H1 (cell line): ENCODE measurements at regions not wholly inside any gene's neighbourhood (a gene's known extent, or its start where the extent isn't known, plus 50 kb on each side); places are given as distances from the start of the nearest gene placed in this dataset.

Experiments used
- CTCF ChIA-PET: fragments of 300-600 bp; sonication (Branson Sonifier 250); formaldehyde crosslinking; loops from one replicate; lab custom pipeline; 2021; ENCODE audit not compliant: partially characterized antibody; lab: Charles Lee
- POLR2A ChIA-PET: fragments of 300-600 bp; sonication (Branson Sonifier 250); formaldehyde crosslinking; loops from one replicate; lab custom pipeline; 2021; ENCODE audit warnings: inconsistent platforms; ENCODE audit not compliant: partially characterized antibody; lab: Charles Lee
- DNase-seq, 2 experiments: peaks; one replicate each; pipeline versions ENCODE4 v3.0.0 to v3.0.0-alpha.2; 2010 to 2022; ENCODE audit warnings: low spot score in 2 of 2, low read depth in 1 of 2, mixed read lengths in 1 of 2
- FAIRE-seq: peaks from 2 replicates; lab custom pipeline; 2011; peaks lifted over from hg19 to GRCh38; lab: Jason Lieb, UNC
- H2AFZ ChIP-seq: 2 replicates; pipeline ENCODE4 v1.8.1; 2012; ENCODE audit warnings: low read length, inconsistent platforms
- H2AK5ac ChIP-seq: 2 replicates; pipeline ENCODE4 v1.6.1; 2013; ENCODE audit warnings: low read depth, low read length
- H2BK120ac ChIP-seq: replicated peaks from 2 replicates; pipeline ENCODE3; 2013; ENCODE audit warnings: low read depth, low read length, inconsistent platforms
- H2BK12ac ChIP-seq: 2 replicates; pipeline ENCODE4 v1.6.1; 2013; ENCODE audit warnings: low read depth, low read length
- H2BK15ac ChIP-seq: 2 replicates; pipeline ENCODE4 v1.6.1; 2013; ENCODE audit warnings: low read length
- H2BK20ac ChIP-seq: 2 replicates; pipeline ENCODE4 v1.6.1; 2013; ENCODE audit warnings: low read length
- H2BK5ac ChIP-seq: 2 replicates; pipeline ENCODE4 v1.6.1; 2013; ENCODE audit warnings: low read depth, low read length
- H3K14ac ChIP-seq: 2 replicates; pipeline ENCODE4 v1.6.1; 2013; ENCODE audit warnings: inconsistent platforms; ENCODE audit not compliant: insufficient read length
- H3K18ac ChIP-seq: 2 replicates; pipeline ENCODE4 v1.6.1; 2013; ENCODE audit warnings: low read length; ENCODE audit errors: extremely low read depth
- H3K23ac ChIP-seq: 2 replicates; pipeline ENCODE4 v1.6.1; 2013; ENCODE audit warnings: inconsistent platforms; ENCODE audit not compliant: insufficient read length
- H3K23me2 ChIP-seq: 2 replicates; pipeline ENCODE4 v1.6.1; 2013; ENCODE audit warnings: low read depth, low read length
- H3K27ac ChIP-seq: 2 replicates; pipeline ENCODE4 v1.6.1; 2011; ENCODE audit warnings: low read depth, low read length, inconsistent platforms
- H3K27me3 ChIP-seq, 4 experiments: replicated peaks in 1 of 4; 1 replicate in 1 of 4; 2 replicates in 3 of 4; pipeline versions ENCODE4 v1.6.1 to v1.8.1; 2011 to 2013; ENCODE audit warnings: low read length in 3 of 4, mild to moderate bottlenecking in 3 of 4, inconsistent platforms in 2 of 4, mixed read lengths in 2 of 4, moderate library complexity in 1 of 4; ENCODE audit not compliant: control insufficient read depth in 3 of 4, insufficient read depth in 3 of 4; ENCODE audit errors: extremely low read depth in 1 of 4
- H3K36me3 ChIP-seq, 4 experiments: 2 replicates each; pipeline versions ENCODE4 v1.6.1 to v1.8.1; 2011 to 2013; ENCODE audit warnings: mild to moderate bottlenecking in 4 of 4, low read length in 3 of 4, moderate library complexity in 2 of 4, control low read depth in 1 of 4, inconsistent platforms in 1 of 4; ENCODE audit not compliant: insufficient read depth in 4 of 4, control insufficient read depth in 2 of 4
- H3K4ac ChIP-seq: replicated peaks from 2 replicates; pipeline ENCODE3; 2013; ENCODE audit warnings: low read length, low read depth, mixed read lengths, inconsistent platforms; ENCODE audit not compliant: insufficient read length
- H3K4me1 ChIP-seq, 4 experiments: replicated peaks in 1 of 4; 1 replicate in 1 of 4; 2 replicates in 3 of 4; pipeline versions ENCODE4 v1.6.1 to v1.8.1; 2011 to 2013; ENCODE audit warnings: low read length in 3 of 4, inconsistent platforms in 2 of 4, mixed read lengths in 1 of 4; ENCODE audit not compliant: insufficient read depth in 4 of 4, control insufficient read depth in 3 of 4
- H3K4me2 ChIP-seq, 2 experiments: 2 replicates each; pipeline versions ENCODE4 v1.6.1 to v1.8.1; 2011 to 2013; ENCODE audit warnings: low read depth in 2 of 2, low read length in 2 of 2, control low read depth in 1 of 2, inconsistent platforms in 1 of 2, mild to moderate bottlenecking in 1 of 2; ENCODE audit not compliant: insufficient read depth in 1 of 2
- H3K4me3 ChIP-seq, 4 experiments: fragments of 200-600, 300-600 bp in 1 of 4; sonication (generic), shearing (Covaris generic), sonication (Bioruptor Twin) in 1 of 4; 2 replicates each; pipeline versions ENCODE4 v1.5.1 to v1.8.1; 2011 to 2016; ENCODE audit warnings: low read length in 4 of 4, low read depth in 3 of 4, control low read depth in 2 of 4, inconsistent platforms in 2 of 4, mild to moderate bottlenecking in 2 of 4, mixed read lengths in 1 of 4, moderate library complexity in 1 of 4; ENCODE audit not compliant: insufficient read depth in 2 of 4; ENCODE audit errors: extremely low read depth in 1 of 4
- H3K56ac ChIP-seq: replicated peaks from 2 replicates; pipeline ENCODE3; 2013; ENCODE audit warnings: low read depth, mild to moderate bottlenecking, mixed read lengths, low read length, inconsistent platforms; ENCODE audit not compliant: insufficient read length
- H3K79me1 ChIP-seq: 2 replicates; pipeline ENCODE4 v1.6.1; 2013; ENCODE audit warnings: low read depth, low read length, control low read depth
- H3K79me2 ChIP-seq, 2 experiments: 2 replicates each; pipeline versions ENCODE4 v1.6.1 to v1.8.1; 2012 to 2013; ENCODE audit warnings: low read length in 2 of 2, mild to moderate bottlenecking in 2 of 2, inconsistent platforms in 1 of 2; ENCODE audit not compliant: insufficient read depth in 2 of 2, control insufficient read depth in 1 of 2
- H3K9ac ChIP-seq, 4 experiments: replicated peaks in 1 of 4; 1 replicate in 1 of 4; 2 replicates in 3 of 4; pipeline versions ENCODE4 v1.6.1 to v1.8.1; 2011 to 2013; ENCODE audit warnings: low read depth in 3 of 4, low read length in 3 of 4, control low read depth in 2 of 4, mild to moderate bottlenecking in 2 of 4, moderate library complexity in 2 of 4, inconsistent platforms in 1 of 4; ENCODE audit errors: extremely low read depth in 1 of 4
- H3K9me3 ChIP-seq, 2 experiments: 2 replicates each; pipeline versions ENCODE4 v1.6.1 to v1.8.1; 2012 to 2013; ENCODE audit warnings: mild to moderate bottlenecking in 2 of 2, moderate library complexity in 2 of 2, control low read depth in 1 of 2, inconsistent platforms in 1 of 2, low read depth in 1 of 2, low read length in 1 of 2, mixed read lengths in 1 of 2; ENCODE audit not compliant: insufficient read depth in 2 of 2
- H4K20me1 ChIP-seq, 2 experiments: replicated peaks in 1 of 2; 2 replicates each; pipeline versions ENCODE3 to v1.8.1; 2011 to 2013; ENCODE audit warnings: inconsistent platforms in 2 of 2, low read length in 2 of 2, mild to moderate bottlenecking in 1 of 2; ENCODE audit not compliant: insufficient read depth in 2 of 2, control insufficient read depth in 1 of 2
- H4K5ac ChIP-seq: 2 replicates; pipeline ENCODE4 v1.6.1; 2013; ENCODE audit warnings: low read length, low read depth, mixed read lengths, inconsistent platforms; ENCODE audit not compliant: insufficient read length
- H4K8ac ChIP-seq: 2 replicates; pipeline ENCODE4 v1.8.0; 2013; ENCODE audit warnings: mild to moderate bottlenecking, moderate library complexity, low read length, inconsistent platforms; ENCODE audit not compliant: insufficient read depth; ENCODE audit errors: extremely low read depth
- H4K91ac ChIP-seq: replicated peaks from 2 replicates; pipeline ENCODE3; 2013; ENCODE audit warnings: low read length, mixed read lengths, inconsistent platforms; ENCODE audit not compliant: insufficient read length
- CBX8 ChIP-seq: fragments of 300-800, 300-1000 bp; sonication (generic); IDR thresholded peaks from 2 replicates; pipeline ENCODE4 v1.7.1; 2016; ENCODE audit warnings: low read depth, low read length, borderline replicate concordance
- MAX ChIP-seq: IDR thresholded peaks from 2 replicates; pipeline ENCODE4 v1.6.1; 2012; ENCODE audit warnings: inconsistent platforms
- PHF8 ChIP-seq: fragments of 200-600 bp; sonication (generic); conservative IDR thresholded peaks from 2 replicates; pipeline ENCODE4 v1.7.1; 2012; ENCODE audit warnings: low read depth, mild to moderate bottlenecking, inconsistent platforms, low read length, moderate library complexity
- RBBP5 ChIP-seq: IDR thresholded peaks from 2 replicates; pipeline ENCODE4 v1.7.1; 2012; ENCODE audit warnings: low read depth, mild to moderate bottlenecking, inconsistent platforms, low read length, moderate library complexity, borderline replicate concordance
- WGBS, 2 experiments: shearing (Covaris generic) in 1 of 2; methylation state at CpG; one replicate each; pipeline versions ENCODE4 v1.1.6 to v1.1.7; 2013 to 2015; ENCODE audit warnings: low lambda C conversion rate in 2 of 2, mixed read lengths in 2 of 2, inconsistent platforms in 1 of 2, low coverage in 1 of 2, missing lambda C conversion rate in 1 of 2; ENCODE audit not compliant: insufficient replicate concordance in 2 of 2, insufficient coverage in 1 of 2, insufficient read length in 1 of 2; ENCODE audit errors: extremely low coverage in 1 of 2, missing lambda C conversion rate in 1 of 2; 5-methylcytosine and 5-hydroxymethylcytosine counted together

DNA sequence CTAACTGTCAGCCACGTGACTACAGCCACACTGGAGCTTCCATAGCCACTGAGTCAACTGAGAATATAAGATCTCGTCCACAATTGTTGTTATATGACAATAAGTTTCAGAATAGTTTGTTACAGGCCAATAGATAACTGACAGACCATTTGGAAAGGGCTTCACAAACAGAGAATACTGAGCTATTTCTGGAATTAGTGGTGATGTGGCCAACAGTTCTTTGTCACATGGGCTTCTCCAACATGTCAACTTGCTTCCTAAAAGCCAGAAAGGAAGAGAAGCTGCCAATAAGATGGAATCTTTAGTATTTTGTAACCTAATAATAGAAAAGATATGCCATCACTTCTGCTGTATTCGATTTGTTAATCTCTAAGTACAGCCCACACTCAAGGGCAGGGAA lies 1220.4 kb downstream of the CDH8 start:
- no peak for FAIRE-seq

More for the DNA sequence above, 1220.4 kb downstream of the CDH8 start:
- H3K9ac ChIP-seq: no peak overlapping the region
- TF ChIP-seq PHF8 (no peak), CBX8 (no peak), RBBP5 (no peak), MAX (no peak)
- H3K23me2 ChIP-seq: no peaks in the 10 kb centered on the region
- no peak overlapping the region for H3K4me2 ChIP-seq
- H3K4me1 ChIP-seq: no peaks in the 10 kb centered on the region
- H3K14ac ChIP-seq: no peak overlapping the region
- no peaks in the 10 kb centered on the region for H3K79me1 ChIP-seq
- no peak overlapping the region for H3K4me3 ChIP-seq
- H4K5ac ChIP-seq: no peak overlapping the region
- H3K79me2 ChIP-seq: no peaks in the 10 kb centered on the region
- no peak overlapping the region for H2AFZ ChIP-seq
- no peak for DNase-seq
- no peak overlapping the region for H2BK5ac ChIP-seq
- H2AK5ac ChIP-seq: no peak overlapping the region
- H4K20me1 ChIP-seq: no peaks in the 10 kb centered on the region
- H3K56ac ChIP-seq: no peak overlapping the region
- H3K36me3 ChIP-seq: no peaks in the 10 kb centered on the region
- no peak overlapping the region for H2BK120ac ChIP-seq
- no peak overlapping the region for H3K18ac ChIP-seq
- POLR2A ChIA-PET: no interaction called here
- no peak overlapping the region for H4K8ac ChIP-seq
- H3K4ac ChIP-seq: no peak overlapping the region
- no peak overlapping the region for H4K91ac ChIP-seq
- CTCF ChIA-PET: no interaction called here
- H3K9me3 ChIP-seq: no peaks in the 10 kb centered on the region
- no peak overlapping the region for H3K27ac ChIP-seq
- 86% methylated on average over 3 of the region's 3 CpGs; no CpG with 5 or more reads in 1 of the 2 experiments for WGBS, 2 experiments
- H2BK20ac ChIP-seq: no peak overlapping the region
- H3K27me3 ChIP-seq: no peaks in the 10 kb centered on the region
- H3K23ac ChIP-seq: no peak overlapping the region
- H2BK12ac ChIP-seq: no peak overlapping the region
- no peak overlapping the region for H2BK15ac ChIP-seq
